Thymus (tissue), 11 donors: ENCODE measurements at regions not wholly inside any gene's neighbourhood (a gene's known extent, or its start where the extent isn't known, plus 50 kb on each side); places are given as distances from the start of the nearest gene placed in this dataset.
A peak's percentile ranks its signal among the peaks of the same experiment; 100 is the strongest.

ENCODE experiments used
- DNase-seq, 9 donors: peaks; one replicate each; pipeline ENCODE4 v3.0.0-alpha.2; 2013; ENCODE audit warnings: low spot score in 9 of 9, low read depth in 6 of 9, missing footprints in 1 of 9
- H3K27ac ChIP-seq, 2 donors: one replicate each; pipeline ENCODE4 v1.5.1; 2013; ENCODE audit warnings: control low read depth in 1 of 2, low read depth in 1 of 2, low read length in 1 of 2, mild to moderate bottlenecking in 1 of 2, moderate library complexity in 1 of 2
- H3K27me3 ChIP-seq, 2 donors: one replicate each; pipeline ENCODE4 v1.5.1; 2013; ENCODE audit warnings: low read length in 1 of 2; ENCODE audit not compliant: control insufficient read depth in 2 of 2, insufficient read depth in 1 of 2
- H3K36me3 ChIP-seq, 2 donors: one replicate each; pipeline ENCODE4 v1.5.1; 2013; ENCODE audit warnings: low read length in 1 of 2, mild to moderate bottlenecking in 1 of 2, moderate library complexity in 1 of 2; ENCODE audit not compliant: control insufficient read depth in 2 of 2, insufficient read depth in 2 of 2
- H3K4me1 ChIP-seq, 2 donors: one replicate each; pipeline ENCODE4 v1.5.1; 2013; ENCODE audit warnings: low read length in 2 of 2; ENCODE audit not compliant: control insufficient read depth in 2 of 2, insufficient read depth in 2 of 2
- H3K4me3 ChIP-seq, 2 donors: one replicate each; pipeline ENCODE4 v1.5.1; 2013; ENCODE audit warnings: low read length in 2 of 2, control low read depth in 1 of 2, mild to moderate bottlenecking in 1 of 2
- H3K9me3 ChIP-seq, 2 donors: one replicate each; pipeline ENCODE4 v1.5.1; 2013; ENCODE audit warnings: low read length in 1 of 2, mild to moderate bottlenecking in 1 of 2; ENCODE audit not compliant: control insufficient read depth in 2 of 2, insufficient read depth in 1 of 2
- WGBS: extraction: QIAGEN DNeasy Blood & Tissue Kit; methylation state at CpG from one replicate; pipeline ENCODE4 v1.1.7; 2013; 5-methylcytosine and 5-hydroxymethylcytosine counted together
- donor health status: healthy.

- Histone ChIP-seq H3K27me3 (no peaks in the 10 kb centered on the region), H3K27ac (no peak overlapping the region), H3K9me3 (no peaks in the 10 kb centered on the region), H3K4me1 (no peaks in the 10 kb centered on the region), H3K4me3 (no peak overlapping the region), H3K36me3 (peaks cover 0 to 4% of the 10 kb centered on the region in 2 donors)
- no peak for DNase-seq
- 91% methylated on average over 2 of the region's 2 CpGs for WGBS
Observed at GRCh38 chr12:9391815-9392214, 183.6 kb upstream of the PZP start.

- WGBS, result 75% methylated on average over 3 of the region's 3 CpGs
- no peaks in the 10 kb centered on the region for H3K27me3 ChIP-seq
- no peaks in the 10 kb centered on the region for H3K4me1 ChIP-seq
- DNase-seq, result no peak
- H3K27ac ChIP-seq, result no peak overlapping the region
- H3K9me3 ChIP-seq, result no peaks in the 10 kb centered on the region
- no peak overlapping the region for H3K4me3 ChIP-seq
- H3K36me3 ChIP-seq, result no peaks in the 10 kb centered on the region
Observed at GRCh38 chr12:9390761-9391160, 182.6 kb upstream of the PZP start.

- H3K27me3 ChIP-seq, result no peaks in the 10 kb centered on the region
- no peaks in the 10 kb centered on the region for H3K9me3 ChIP-seq
- no peaks in the 10 kb centered on the region for H3K4me1 ChIP-seq
- no peak overlapping the region for H3K27ac ChIP-seq
- no peak overlapping the region for H3K4me3 ChIP-seq
- H3K36me3 ChIP-seq, result no peaks in the 10 kb centered on the region
- 86% methylated on average over 10 of the region's 10 CpGs for WGBS
- no peak for DNase-seq
Observed at GRCh38 chr12:9389796-9390195, 181.6 kb upstream of the PZP start.

- H3K27ac ChIP-seq, result no peak overlapping the region
- 95% methylated on average over 8 of the region's 8 CpGs for WGBS
Observed at GRCh38 chr12:9388379-9388778, 180.2 kb upstream of the PZP start.

GRCh38 chr12:9387450-9387849 lies 179.3 kb upstream of the PZP start:
- Histone ChIP-seq H3K9me3 (no peaks in the 10 kb centered on the region), H3K36me3 (no peaks in the 10 kb centered on the region), H3K27me3 (no peaks in the 10 kb centered on the region), H3K4me1 (no peaks in the 10 kb centered on the region), H3K27ac (no peak overlapping the region), H3K4me3 (no peak overlapping the region)
- 60% methylated on average over 2 of the region's 2 CpGs for WGBS
- peak in 1 of 9 donors; percentile 33 for DNase-seq

More at GRCh38 chr12:9388379-9388778, 180.2 kb upstream of the PZP start:
- no peaks in the 10 kb centered on the region for H3K36me3 ChIP-seq
- DNase-seq, result no peak
- H3K27me3 ChIP-seq, result no peaks in the 10 kb centered on the region
- H3K4me1 ChIP-seq, result no peaks in the 10 kb centered on the region
- no peak overlapping the region for H3K4me3 ChIP-seq
- H3K9me3 ChIP-seq, result no peaks in the 10 kb centered on the region

GRCh38 chr12:9383585-9383984 lies 175.4 kb upstream of the PZP start:
- 69% methylated on average over 4 of the region's 4 CpGs for WGBS
- no peak for DNase-seq

GRCh38 chr12:9381619-9382018 lies 173.4 kb upstream of the PZP start:
- Histone ChIP-seq H3K4me1 (no peaks in the 10 kb centered on the region), H3K4me3 (no peak overlapping the region), H3K9me3 (no peaks in the 10 kb centered on the region), H3K27me3 (no peaks in the 10 kb centered on the region), H3K36me3 (no peaks in the 10 kb centered on the region), H3K27ac (no peak overlapping the region)
- WGBS, result 95% methylated on average over 2 of the region's 2 CpGs
- DNase-seq, result no peak

More at GRCh38 chr12:9383585-9383984, 175.4 kb upstream of the PZP start:
- Histone ChIP-seq H3K27ac (no peak overlapping the region), H3K27me3 (no peaks in the 10 kb centered on the region), H3K9me3 (no peaks in the 10 kb centered on the region), H3K4me1 (no peaks in the 10 kb centered on the region), H3K4me3 (no peak overlapping the region), H3K36me3 (no peaks in the 10 kb centered on the region)

- no peaks in the 10 kb centered on the region for H3K9me3 ChIP-seq
- H3K4me1 ChIP-seq, result no peaks in the 10 kb centered on the region
- no peak overlapping the region for H3K27ac ChIP-seq
- H3K4me3 ChIP-seq, result no peak overlapping the region
- no peaks in the 10 kb centered on the region for H3K36me3 ChIP-seq
- DNase-seq, result no peak
- H3K27me3 ChIP-seq, result no peaks in the 10 kb centered on the region
- WGBS, result 98% methylated on average over 4 of the region's 4 CpGs
Observed at GRCh38 chr12:9380650-9381049, 172.5 kb upstream of the PZP start.

GRCh38 chr12:9379023-9379742 lies 171.0 kb upstream of the PZP start:
- DNase-seq, result no peak
- no peaks in the 10 kb centered on the region for H3K4me1 ChIP-seq
- H3K9me3 ChIP-seq, result no peaks in the 10 kb centered on the region
- WGBS, result 97% methylated on average over 11 of the region's 11 CpGs
- no peak overlapping the region for H3K4me3 ChIP-seq
- no peak overlapping the region for H3K27ac ChIP-seq
- H3K27me3 ChIP-seq, result no peaks in the 10 kb centered on the region
- no peaks in the 10 kb centered on the region for H3K36me3 ChIP-seq
